COLO668 (cell line): ENCODE measurements at regions not wholly inside any gene's neighbourhood (a gene's known extent, or its start where the extent isn't known, plus 50 kb on each side); places are given as distances from the start of the nearest gene placed in this dataset.
"Not testable (repeated sequence)": the region's sequence is repeated elsewhere in the genome, so short reads cannot be mapped to it uniquely, and the experiment has no call there.

ENCODE experiments used
- DNase-seq: peaks from one replicate; lab custom pipeline; 2025; ENCODE audit not compliant: unreplicated experiment; lab: John Stamatoyannopoulos, UW

DNA sequence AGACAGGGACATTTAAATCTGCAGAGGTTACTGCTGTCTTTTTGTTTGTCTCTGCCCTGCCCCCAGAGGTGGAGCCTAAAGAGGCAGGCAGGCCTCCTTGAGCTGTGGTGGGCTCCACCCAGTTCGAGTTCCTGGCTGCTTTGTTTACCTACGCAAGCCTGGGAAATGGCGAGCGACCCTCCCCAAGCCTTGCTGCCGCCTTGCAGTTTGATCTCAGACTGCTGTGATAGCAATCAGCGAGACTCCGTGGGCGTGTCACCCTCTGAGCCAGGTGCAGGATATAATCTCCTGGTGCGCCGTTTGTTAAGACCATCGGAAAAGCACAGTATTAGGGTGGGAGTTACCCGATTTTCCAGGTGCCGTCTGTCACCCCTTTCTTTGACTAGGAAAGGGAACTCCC is 93.3 kb downstream of the ANKRD30BL start:
- not testable (repeated sequence) for DNase-seq

DNA sequence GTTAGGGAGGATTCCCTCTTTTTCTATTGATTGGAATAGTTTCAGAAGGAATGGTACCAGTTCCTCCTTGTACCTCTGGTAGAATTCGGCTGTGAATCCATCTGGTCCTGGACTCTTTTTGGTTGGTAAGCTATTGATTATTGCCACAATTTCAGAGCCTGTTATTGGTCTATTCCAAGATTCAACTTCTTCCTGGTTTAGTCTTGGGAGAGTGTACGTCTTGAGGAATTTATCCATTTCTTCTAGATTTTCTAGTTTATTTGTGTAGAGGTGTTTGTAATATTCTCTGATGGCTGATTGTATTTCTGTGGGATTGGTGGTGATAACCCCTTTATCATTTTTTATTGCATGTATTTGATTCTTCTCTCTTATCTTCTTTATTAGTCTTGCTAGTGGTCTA is 96.4 kb downstream of the ANKRD30BL start:
- DNase-seq, result not testable (repeated sequence)

DNA sequence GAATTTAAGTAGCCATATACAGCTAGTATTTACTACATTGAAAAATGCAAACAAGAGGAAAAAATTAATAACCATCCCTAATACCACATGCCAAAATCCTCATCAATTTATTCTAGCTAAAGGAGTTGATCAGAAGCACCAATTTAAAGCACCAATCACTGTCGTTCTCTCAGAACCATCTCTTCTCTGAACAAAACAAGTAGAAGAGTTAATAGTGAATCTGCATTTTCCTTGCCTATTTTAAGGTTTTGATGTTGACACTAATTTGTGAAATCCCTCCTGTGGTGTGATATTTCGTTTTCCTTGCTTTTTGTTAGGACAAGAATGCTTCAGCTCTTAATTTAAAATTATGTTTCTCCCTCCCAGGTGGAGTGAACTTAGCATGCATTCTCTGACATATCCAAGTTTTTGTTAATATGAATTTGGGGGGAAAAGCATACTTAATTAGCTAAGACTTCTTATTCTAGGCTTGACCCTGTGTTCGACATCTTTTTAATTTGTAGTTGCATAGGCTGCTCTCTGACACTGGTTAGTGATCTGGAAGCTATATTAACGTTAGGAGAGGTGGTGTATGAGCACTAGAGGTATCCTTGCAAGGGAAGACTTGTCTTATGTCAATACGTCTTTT is 122.0 kb downstream of the ANKRD30BL start:
- DNase-seq, result not testable (repeated sequence)

DNA sequence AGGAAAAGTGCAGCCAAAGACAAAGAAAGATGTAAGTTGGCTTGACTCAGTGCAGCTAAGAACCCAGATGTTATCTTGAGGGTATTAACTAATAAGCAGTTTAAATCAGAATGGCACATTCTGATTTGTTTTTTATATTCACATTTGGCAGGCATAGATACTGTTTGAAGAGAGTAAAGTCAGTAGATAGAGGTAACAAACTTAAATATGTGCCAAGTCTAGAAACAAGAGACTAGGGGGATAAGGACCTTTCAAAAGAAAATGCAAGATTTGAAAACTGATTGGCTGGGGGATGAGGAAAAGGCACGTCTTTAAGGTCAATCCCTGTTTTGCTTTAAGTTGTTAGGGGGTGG is 122.9 kb downstream of the ANKRD30BL start:
- DNase-seq, result not testable (repeated sequence)

DNA sequence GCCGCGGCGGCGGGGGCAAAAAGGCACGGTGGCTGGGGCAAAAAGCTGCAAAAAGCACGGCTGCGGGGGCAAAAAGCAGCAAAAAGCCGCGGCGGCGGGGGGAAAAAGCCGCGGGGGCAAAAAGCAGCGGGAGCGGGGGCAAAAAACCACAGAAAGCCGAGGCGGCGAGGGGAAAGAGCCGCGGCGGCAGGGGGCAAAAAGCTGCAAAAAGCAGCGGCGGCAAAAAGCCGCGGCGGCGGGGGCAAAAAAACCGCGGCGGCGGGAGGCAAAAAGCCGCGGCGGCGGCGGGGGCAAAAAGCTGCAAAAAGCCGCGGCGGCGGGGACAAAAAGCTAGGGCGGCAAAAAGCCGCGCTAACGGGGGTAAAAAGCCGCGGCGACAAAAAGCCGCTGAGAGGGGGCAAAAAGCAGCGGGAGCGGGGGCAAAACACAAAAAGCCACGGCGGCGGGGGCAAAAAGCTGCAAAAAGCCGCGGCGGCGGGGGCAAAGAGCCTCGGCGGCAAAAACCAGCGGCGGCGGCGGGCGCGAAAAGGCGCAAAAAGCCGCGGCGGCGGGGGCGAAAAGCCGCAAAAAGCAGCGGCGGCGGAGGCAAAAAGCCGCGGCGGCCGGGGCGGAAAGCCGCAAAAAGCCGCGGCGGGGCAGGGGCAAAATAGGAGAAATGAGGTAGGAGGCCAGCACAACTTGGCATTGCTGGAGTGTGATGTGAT is 123.4 kb downstream of the ANKRD30BL start:
- DNase-seq, result peak; percentile 28

DNA sequence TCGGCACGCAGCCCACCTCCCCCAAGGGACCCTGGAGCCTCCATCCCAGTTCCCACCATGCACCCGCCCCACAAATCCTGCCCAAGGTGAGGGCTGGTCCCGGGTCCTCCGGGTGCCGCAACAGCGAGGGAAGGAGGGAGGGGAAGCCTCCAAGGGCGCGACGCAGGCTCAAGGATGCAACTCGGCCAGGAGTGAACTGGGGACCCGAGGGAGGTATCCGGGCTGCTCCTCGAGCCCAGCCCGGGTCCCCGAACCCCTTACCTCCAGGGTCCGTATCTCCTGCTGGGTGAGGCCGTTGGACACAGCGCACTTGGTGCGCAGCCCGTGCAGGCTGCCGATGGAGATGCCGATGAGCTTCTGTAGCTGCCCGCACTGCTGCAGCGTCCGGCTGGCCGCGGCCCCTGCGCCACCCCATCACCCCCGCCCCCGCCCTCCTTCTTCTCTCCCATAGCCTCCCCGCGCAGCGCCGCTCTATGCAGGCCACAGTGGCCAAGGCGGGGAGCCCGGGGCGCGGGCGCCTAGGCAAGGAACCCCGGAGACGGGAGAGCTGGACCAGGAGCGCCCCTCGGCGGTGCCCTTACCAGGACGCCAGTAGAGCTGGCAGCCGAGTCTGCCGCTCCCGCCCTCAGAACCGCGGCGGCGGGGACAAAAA is 124.1 kb downstream of the ANKRD30BL start:
- DNase-seq, result peak; percentile 41

DNA sequence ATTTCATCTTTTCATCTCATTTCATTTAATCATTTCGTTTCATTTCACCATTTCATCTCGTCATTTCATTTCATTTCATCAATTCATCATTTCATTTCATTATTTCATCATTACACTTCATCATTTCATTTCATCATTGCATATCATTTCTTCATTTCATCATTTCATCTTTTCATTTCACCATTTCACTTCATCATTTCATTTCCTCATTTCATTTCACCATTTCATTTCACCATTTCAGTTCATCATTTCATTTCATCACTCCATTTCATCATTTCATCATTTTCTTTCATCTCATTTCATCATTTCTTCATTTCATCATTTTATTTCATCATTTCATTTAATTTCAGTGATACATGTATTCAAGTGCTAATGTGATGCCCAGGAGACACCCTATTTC is 127.1 kb downstream of the ANKRD30BL start:
- DNase-seq, result no peak

DNA sequence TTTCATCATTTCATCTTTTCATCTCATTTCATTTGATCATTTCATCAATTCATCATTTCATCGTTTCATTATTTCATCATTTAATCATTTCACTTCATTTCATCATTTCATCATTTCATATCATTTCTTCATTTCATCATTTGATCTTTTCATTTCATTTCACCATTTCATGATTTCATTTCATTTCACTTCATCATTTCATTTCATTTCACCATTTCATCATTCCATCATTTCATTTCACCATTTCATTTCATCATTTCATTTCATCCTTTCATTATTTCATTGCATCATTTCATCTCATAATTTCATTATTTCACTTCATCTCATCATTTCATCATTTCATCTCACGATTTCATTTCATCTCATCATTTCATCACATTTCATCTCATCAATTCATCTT is 127.8 kb downstream of the ANKRD30BL start:
- DNase-seq, result no peak

DNA sequence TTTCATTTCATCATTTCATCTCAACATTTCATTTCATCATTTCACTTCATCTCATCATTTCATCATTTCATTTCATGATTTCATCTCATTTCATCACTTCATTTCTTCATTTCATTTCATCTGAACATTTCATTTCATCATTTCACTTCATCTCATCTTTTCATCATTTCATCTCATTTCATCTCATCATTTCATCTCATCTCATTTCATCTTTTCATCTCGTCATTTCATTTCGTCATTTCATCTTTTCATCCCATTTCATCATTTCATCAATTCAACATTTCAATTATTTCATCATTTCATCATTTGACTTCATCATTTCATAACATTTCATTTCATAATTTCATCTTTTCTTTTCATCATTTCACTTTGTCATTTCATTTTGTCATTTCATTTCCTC is 128.4 kb downstream of the ANKRD30BL start:
- DNase-seq, result no peak

DNA sequence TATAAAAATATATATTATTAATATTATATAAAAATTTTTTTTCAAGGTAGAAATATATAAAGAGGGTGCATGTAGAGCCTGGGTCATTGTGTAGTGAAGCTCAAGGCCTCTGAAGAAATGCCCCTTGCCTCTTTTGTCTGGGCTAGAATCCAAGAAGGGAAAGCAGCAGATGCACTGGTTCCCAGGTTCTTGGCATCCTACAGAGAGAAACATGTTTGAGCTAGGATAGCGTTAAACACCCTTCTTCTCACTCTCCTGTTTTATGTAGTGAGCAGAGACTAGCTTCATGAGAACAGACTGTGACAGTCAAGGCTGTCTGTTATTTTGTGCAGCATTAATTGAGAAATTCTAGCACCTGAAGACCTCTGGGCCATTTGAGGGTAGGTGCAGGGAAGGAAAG is 149.7 kb downstream of the ANKRD30BL start:
- not testable (repeated sequence) for DNase-seq

DNA sequence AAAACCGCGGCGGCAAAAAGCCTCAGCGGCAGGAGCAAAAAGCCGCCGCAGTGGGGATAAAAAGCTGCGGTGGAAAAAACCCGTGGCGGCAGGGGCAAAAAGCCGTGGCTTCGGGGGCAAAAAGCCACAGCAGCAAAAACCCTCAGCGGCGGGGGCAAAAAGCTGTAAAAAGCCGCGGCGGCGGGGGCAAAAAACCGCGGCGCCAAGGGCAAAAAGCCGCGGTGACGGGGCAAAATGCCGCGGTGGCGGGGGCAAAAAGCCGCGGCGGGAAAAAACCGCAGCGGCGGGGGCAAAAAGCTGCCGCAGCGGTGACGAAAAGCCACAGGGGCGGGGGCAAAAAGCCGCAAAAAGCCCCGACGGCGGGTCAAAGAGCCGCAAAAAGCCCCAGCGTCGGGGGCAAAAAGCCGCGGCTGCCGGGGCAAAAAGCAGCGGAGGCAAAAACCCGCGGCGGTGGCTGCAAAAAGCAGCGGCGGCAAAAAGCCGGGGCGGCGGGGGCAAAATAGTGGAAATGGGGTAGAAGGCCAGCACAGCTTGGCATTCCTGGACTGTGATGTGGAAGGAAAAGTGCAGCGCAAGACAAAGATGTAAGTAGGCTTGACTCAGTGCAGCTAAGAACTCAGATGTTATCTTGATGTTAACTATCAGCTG is 151.8 kb downstream of the ANKRD30BL start:
- DNase-seq, result peak; percentile 30

DNA sequence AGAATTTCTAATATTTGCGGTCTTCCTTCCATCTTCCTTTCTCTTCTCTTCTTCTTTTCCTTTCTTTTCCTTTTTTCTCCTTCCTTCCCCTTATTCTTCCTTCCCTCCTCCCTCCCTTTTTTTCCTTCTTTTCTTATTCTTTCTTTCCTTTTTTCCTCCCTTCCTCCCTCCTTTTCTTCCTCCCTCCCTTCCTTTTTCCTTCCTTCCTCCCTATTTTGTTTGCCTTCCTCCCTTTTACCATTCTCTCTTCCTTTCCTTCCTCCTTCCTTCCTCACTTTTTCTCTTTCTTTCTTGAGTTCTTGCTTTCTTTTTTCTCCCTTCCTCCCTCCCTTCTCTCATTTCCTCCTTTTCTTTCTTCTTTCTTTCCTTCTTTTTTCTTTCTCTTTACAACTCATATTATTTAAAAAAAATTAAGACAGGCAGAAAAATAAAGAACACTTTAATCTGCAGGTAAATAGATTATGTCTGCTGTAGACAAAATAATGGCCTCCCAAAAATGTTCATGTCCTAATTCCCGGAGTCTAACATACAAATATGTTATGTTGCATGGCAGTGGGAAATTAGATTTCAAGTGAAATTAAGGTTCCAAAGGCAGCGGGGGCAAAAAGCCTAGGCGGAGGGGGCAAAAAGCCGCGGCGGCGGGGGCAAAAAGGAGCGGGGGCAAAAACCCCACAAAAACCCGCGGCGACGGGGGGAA is 152.4 kb downstream of the ANKRD30BL start:
- no peak for DNase-seq

DNA sequence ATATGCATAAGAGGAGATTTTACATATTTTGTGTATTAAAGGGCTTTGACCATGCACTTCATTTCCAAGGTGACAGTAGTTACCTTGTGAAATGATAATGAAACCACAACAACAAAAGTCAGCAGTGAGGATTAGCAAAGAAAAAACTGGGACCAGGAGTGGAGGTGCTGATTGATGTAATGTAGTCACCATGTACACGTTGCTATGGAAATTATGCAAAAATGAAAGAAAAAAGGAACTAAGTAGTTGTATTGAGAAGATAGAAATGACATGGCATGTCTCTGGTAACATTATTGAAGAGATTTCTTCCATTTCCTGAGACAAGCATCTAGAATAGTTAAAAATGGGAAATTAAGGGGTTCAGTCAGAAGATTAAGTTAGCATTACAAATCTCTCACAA is 171.0 kb downstream of the ANKRD30BL start:
- DNase-seq, result not testable (repeated sequence)

DNA sequence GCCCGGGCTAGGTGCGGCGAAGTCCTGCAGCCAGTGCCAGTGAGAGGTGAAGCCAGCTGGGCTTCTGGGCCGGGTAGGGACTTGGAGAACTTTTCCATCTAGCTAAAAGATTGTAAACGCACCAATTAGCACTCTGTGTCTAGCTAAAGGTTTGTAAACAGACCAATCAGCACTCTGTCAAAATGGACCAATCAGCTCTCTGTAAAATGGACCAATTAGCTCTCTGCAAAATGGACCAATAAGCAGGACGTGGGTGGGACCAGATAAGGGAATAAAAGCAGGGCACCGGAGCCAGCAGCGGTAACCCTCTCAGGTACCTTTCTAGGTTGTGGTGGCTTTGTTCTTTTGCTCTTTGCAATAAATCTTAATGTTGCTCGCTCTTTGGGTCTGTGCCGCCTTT is 195.1 kb downstream of the ANKRD30BL start:
- DNase-seq, result not testable (repeated sequence)

DNA sequence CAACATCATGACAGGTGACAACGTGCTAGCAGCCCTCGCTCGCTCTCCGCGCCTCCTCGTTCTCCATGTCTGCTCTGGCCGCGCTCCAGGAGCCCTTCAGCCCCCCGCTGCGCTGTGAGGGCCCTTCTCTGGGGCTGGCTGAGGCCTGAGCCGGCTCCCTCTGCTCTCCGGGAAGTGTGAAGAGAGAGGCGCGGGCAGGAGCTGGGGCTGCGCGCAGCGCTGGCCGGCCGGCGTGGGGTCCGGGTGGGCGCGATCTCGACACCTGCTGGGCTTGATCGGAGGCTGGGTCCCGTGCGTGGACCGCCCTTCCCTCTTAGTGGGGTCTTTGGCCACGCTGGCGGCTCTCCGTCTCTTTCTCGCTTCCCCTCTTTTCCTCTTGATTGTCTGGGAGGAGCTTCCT is 195.5 kb downstream of the ANKRD30BL start:
- DNase-seq, result no peak

DNA sequence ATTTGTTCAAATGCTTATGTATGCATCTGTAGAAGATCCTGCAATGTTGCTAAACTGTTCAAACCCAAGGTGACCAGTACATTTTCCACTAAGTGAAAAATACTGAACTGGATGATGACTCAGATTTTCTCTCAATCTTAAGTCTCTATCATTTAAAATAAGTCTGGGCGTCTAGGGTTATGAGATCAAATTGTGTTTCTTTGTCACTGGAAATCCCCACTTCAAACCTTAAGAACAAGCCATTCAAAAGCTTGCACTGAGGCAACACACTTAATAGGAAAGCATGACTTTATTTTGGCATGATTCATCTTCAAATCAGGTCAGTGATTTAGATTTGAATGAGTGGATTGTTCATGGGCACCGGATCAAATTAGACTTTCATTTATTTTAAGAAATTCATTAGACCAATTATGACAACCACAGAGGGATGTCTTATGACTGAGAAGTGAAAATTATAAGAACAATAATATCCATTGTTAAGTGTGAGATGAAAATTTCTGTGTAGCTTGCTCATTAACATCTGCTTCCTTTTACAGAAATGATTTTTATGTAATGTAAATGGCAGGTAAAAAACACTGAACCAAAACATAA is 203.6 kb downstream of the ANKRD30BL start:
- not testable (repeated sequence) for DNase-seq

DNA sequence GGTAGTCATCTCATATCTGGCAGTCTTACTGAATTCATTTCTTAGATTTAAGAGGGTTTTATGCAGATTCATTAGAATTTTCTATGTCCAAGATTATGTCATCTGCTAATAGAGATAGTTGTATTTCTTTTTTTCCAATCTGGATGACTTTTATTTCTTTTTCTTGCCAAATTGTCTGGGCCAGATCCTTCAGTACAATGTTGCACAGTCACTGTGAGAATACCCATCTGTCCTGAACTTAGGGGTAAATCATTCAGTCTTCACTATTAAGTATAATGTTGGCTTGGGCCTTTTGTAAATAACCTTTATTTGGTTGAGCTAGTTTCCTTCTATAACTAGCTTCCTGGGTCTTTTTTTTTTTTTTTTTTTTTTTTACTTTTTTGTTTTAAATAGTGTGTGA is 213.1 kb downstream of the ANKRD30BL start:
- not testable (repeated sequence) for DNase-seq

DNA sequence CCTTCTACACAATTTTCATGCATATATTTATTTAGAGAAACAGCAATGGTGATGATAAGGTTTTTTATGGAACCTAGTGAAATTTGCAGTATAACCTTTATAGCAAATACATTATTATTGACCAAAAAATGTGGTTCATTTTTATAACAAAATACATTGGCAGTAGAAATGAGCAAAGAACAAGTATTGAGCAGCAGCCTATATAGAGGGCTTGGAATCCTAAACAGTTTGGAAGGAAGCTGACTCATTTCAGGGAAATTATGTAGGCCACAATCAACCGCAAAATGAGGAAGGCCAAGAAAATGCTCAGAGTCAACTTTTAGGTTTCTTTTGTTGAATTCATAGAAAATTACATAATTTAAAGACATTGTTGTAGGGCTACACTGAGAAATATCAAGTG is 238.5 kb downstream of the ANKRD30BL start:
- not testable (repeated sequence) for DNase-seq

DNA sequence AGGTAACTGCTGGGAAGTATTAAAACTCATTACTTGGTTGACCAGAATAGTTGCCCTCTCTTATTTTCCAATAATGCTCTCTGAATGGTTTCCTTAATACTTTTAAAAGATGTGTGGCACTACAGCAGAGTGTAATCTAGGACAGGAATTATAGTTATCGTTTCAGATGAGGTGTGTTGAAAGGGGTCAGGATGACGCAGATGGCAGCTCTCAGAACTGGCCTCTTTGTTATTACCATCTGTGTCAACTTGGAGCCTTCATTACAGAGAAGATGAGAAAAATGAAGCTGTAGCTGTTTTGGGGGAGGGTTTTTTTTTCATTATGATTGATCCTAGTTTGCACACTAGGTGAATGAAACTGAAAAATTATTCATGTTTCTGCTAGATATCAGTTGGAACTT is 238.9 kb downstream of the ANKRD30BL start:
- DNase-seq, result not testable (repeated sequence)
